Activated naive CD8-positive, alpha-beta T cell treated with anti-CD3 and anti-CD28 coated beads for 36 hours (primary cell): ENCODE measurements at regions not wholly inside any gene's neighbourhood (a gene's known extent, or its start where the extent isn't known, plus 50 kb on each side); places are given as distances from the start of the nearest gene placed in this dataset.
"Not testable (repeated sequence)": the region's sequence is repeated elsewhere in the genome, so short reads cannot be mapped to it uniquely, and the experiment has no call there.

Experiments used
- DNase-seq: peaks from one replicate; pipeline ENCODE4 v3.0.0; 2021
- H3K27ac Mint-ChIP-seq: one replicate; pipeline ENCODE4 v1.8.0; 2022; ENCODE audit warnings: mild to moderate bottlenecking, moderate library complexity, mixed read lengths
- H3K27me3 Mint-ChIP-seq: one replicate; pipeline ENCODE4 v1.8.0; 2022; ENCODE audit warnings: mild to moderate bottlenecking, mixed read lengths
- H3K36me3 Mint-ChIP-seq: one replicate; pipeline ENCODE4 v1.8.0; 2021; ENCODE audit warnings: mild to moderate bottlenecking, mixed read lengths
- H3K4me1 Mint-ChIP-seq: one replicate; pipeline ENCODE4 v1.8.0; 2021; ENCODE audit warnings: mixed read lengths
- H3K4me3 Mint-ChIP-seq: one replicate; pipeline ENCODE4 v1.8.0; 2022; ENCODE audit warnings: mild to moderate bottlenecking, moderate library complexity, mixed read lengths
- H3K9me3 Mint-ChIP-seq: one replicate; pipeline ENCODE4 v1.8.0; 2022; ENCODE audit warnings: mixed read lengths

GRCh38 chr3:70620367-70620766, 307.9 kb upstream of the MDFIC2 start:
- H3K4me3 Mint-ChIP-seq, result no peak overlapping the region
- DNase-seq, result no peak
- H3K27me3 Mint-ChIP-seq, result peaks cover 52% of the 10 kb centered on the region
- peaks cover 1% of the 10 kb centered on the region for H3K36me3 Mint-ChIP-seq
- H3K9me3 Mint-ChIP-seq, result peaks cover 3% of the 10 kb centered on the region
- H3K4me1 Mint-ChIP-seq, result peaks cover 7% of the 10 kb centered on the region
- H3K27ac Mint-ChIP-seq, result no peak overlapping the region

GRCh38 chr3:70618151-70618550, 305.7 kb upstream of the MDFIC2 start:
- Mint-ChIP-seq H3K9me3 (peaks cover 3% of the 10 kb centered on the region), H3K36me3 (peaks cover 1% of the 10 kb centered on the region), H3K27me3 (peaks cover 33% of the 10 kb centered on the region), H3K27ac (no peak overlapping the region), H3K4me1 (peaks cover 7% of the 10 kb centered on the region), H3K4me3 (no peak overlapping the region)
- DNase-seq, result no peak

DNA sequence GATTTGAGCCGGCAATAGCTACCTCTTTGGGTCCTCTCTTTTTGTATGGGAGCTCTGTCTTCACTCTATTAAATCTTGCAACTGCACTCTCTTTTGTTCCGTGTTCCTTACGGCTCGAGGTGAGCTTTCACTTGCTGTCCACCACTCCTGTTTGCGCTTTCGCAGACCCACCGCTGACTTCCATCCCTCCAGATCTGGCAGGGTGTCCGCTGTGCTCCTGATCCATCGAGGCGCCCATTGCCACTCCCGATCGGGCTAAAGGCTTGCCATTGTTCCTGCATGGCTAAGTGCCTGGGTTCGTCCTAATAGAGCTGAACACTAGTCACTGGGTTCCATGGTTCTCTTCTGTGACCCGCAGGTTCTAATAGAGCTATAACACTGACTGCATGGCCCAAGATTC, 304.9 kb upstream of the MDFIC2 start:
- H3K36me3 Mint-ChIP-seq, DNase-seq, H3K4me1 Mint-ChIP-seq, H3K27ac Mint-ChIP-seq, H3K9me3 Mint-ChIP-seq, H3K4me3 Mint-ChIP-seq: not testable (repeated sequence)
- H3K27me3 Mint-ChIP-seq, result peaks cover 32% of the 10 kb centered on the region

DNA sequence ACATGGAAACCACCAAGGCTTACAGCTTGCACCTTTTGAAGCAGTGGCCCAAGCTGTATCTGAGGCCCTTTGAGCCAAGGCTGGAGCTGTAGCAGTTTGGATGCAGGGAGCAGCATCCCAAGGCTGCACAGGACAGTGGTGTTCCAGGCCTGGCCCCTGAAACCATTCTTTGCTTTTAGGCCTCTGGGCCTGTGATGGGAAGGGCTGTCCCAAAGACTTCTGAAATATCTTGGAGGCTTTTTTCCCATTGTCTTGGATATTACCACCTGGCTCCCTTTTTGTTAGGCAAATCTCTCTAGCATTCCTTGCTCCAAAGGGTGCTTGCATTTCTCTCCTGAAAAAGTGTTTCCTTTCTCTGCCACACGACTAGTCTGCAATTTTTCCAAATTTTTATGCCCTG, 302.8 kb upstream of the MDFIC2 start:
- Mint-ChIP-seq H3K27ac (no peak overlapping the region), H3K36me3 (no peaks in the 10 kb centered on the region), H3K9me3 (no peaks in the 10 kb centered on the region), H3K4me3 (no peak overlapping the region), H3K4me1 (no peaks in the 10 kb centered on the region), H3K27me3 (peaks cover 16% of the 10 kb centered on the region)
- no peak for DNase-seq

- Mint-ChIP-seq H3K4me3 (no peak overlapping the region), H3K36me3 (no peaks in the 10 kb centered on the region), H3K27me3 (peaks cover 10% of the 10 kb centered on the region), H3K9me3 (no peaks in the 10 kb centered on the region), H3K4me1 (no peaks in the 10 kb centered on the region), H3K27ac (no peak overlapping the region)
- DNase-seq, result no peak
These were observed 301.7 kb upstream of the MDFIC2 start for GRCh38 chr3:70614111-70614510.

DNA sequence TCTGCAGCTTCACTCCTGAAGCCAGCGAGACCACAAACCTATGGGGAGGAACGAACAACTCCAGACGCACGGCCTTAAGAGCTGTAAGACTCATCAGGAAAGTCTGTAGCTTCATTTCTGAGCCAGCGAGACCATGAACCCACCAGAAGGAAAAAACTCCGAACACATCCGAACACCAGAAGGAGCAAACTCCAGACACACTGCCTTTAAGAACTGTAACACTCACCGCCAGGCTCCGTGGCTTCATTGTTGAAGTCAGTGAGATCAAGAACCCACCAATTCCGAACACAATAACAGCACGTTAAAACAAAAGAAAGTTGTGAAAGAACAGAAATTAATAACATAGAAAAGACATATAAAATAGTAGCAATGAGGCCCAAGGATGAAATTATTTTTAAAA, 300.5 kb upstream of the MDFIC2 start:
- DNase-seq, result no peak
- no peak overlapping the region for H3K4me3 Mint-ChIP-seq
- no peak overlapping the region for H3K27ac Mint-ChIP-seq
- H3K9me3 Mint-ChIP-seq, result no peaks in the 10 kb centered on the region
- H3K27me3 Mint-ChIP-seq, result peaks cover 7% of the 10 kb centered on the region
- no peaks in the 10 kb centered on the region for H3K36me3 Mint-ChIP-seq
- no peaks in the 10 kb centered on the region for H3K4me1 Mint-ChIP-seq

DNA sequence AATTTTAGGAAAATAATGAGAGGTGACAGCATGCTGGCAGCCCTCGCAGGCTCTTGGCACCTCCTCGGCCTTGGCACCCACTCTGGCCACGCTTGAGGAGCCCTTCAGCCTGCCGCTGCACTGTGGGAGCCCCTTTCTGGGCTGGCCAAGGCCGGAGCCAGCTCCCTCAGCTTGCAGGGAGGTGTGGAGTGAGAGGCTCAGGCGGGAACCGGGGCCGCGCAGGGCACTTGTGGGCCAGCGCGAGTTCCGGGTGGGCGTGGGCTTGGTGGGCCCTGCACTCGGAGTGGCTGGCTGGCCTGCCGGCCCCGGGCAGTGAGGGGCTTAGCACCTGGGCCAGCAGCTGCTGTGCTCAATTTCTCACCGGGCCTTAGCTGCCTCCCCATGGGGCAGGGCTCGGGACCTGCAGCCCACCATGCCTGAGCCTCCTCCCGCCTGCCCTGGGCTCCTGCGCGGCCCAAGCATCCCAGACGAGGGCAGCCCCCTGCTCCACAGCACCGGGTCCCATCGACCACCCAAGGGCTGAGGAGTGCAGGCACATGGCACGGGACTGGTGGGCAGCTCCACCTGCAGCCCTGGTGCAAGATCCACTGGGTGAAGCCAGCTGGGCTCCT, 299.3 kb upstream of the MDFIC2 start:
- H3K4me1 Mint-ChIP-seq, result not testable (repeated sequence)

DNA sequence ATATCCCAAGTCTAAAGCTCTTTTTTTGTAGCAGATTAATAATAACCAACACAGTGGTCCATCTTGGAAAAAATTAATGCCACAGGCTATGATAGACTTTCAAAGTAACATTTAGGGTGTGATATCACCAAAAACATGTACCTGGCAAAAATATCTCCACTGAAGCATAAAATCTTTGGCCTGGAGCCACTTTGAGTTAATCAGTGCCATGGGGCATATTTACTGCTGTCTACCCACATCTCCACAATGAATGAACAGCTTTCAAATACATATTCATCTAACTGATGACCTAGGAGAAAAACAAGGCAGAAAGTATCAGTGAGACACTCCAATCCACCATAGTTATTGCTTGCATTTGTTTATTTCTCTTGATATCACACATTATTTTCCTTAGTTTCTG, 296.0 kb upstream of the MDFIC2 start:
- Mint-ChIP-seq H3K36me3 (no peaks in the 10 kb centered on the region), H3K9me3 (no peaks in the 10 kb centered on the region), H3K4me1 (peaks cover 4% of the 10 kb centered on the region), H3K27me3 (peaks cover 25% of the 10 kb centered on the region), H3K4me3 (no peak overlapping the region), H3K27ac (no peak overlapping the region)
- no peak for DNase-seq

More for the DNA sequence above, 299.3 kb upstream of the MDFIC2 start:
- not testable (repeated sequence) for H3K9me3 Mint-ChIP-seq, DNase-seq, H3K27me3 Mint-ChIP-seq, H3K36me3 Mint-ChIP-seq, H3K4me3 Mint-ChIP-seq, H3K27ac Mint-ChIP-seq

DNA sequence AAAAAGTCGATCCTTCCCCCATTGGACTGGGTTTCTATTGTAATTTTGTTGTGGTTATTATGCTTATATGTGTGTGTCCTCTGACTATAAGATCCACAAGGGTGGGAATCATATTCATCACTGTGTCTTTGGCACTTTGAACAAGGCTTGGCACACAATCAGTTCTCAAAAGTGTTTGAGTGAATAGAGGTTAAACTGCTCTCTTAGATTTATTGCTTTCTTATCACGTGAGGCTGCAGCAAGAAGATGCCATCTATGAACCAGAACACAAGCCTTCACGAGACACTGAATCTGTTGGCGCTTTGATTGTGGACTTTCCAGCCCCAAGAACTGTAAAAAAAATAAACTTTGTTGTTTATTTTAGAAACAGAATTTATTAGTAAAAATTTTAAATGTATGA, 295.0 kb upstream of the MDFIC2 start:
- Mint-ChIP-seq H3K4me3 (no peak overlapping the region), H3K36me3 (no peaks in the 10 kb centered on the region), H3K4me1 (peaks cover 11% of the 10 kb centered on the region), H3K27me3 (peaks cover 27% of the 10 kb centered on the region), H3K27ac (no peak overlapping the region), H3K9me3 (no peaks in the 10 kb centered on the region)
- no peak for DNase-seq

DNA sequence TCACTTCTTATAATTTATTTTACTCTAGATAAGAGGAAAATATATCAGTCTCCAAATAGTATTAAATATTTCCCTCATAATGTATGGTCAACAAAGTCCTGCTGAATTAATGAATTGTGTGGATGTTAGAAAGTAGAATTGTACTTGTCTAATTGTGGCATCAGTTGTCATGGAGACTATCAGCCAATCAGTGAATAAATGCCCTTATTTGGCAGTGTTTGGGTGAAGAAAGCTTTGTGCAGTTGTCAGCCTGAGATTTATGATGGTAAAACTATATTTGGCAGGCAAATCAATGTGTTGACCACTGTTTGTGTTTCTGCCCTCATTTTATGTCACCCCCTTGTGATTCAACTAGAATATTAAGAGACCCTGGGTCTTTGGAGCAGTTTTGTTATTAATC, 293.6 kb upstream of the MDFIC2 start:
- H3K36me3 Mint-ChIP-seq, result no peaks in the 10 kb centered on the region
- H3K4me1 Mint-ChIP-seq, result peaks cover 11% of the 10 kb centered on the region
- no peaks in the 10 kb centered on the region for H3K9me3 Mint-ChIP-seq

DNA sequence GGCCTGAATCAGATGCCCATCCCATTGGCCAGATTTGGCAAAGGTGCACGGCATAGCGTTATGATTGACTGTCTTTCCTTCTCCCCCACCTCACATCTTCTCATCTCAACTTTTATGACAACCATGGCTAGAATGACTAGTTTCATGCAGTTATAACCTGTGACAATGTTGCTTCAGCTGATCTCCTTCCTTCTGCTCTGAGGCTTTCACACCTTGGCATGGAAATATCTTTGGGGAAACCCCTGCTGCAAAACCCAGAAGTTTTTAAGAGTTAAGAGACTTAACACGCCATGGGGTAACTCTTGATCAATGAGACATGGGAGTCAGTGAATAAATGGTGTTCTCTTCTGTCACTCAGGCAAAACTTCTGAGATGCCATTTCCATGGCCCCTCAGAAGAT, 290.7 kb upstream of the MDFIC2 start:
- Mint-ChIP-seq H3K36me3 (no peaks in the 10 kb centered on the region), H3K27me3 (peaks cover 35% of the 10 kb centered on the region), H3K4me1 (peaks cover 11% of the 10 kb centered on the region), H3K9me3 (no peaks in the 10 kb centered on the region), H3K4me3 (no peak overlapping the region), H3K27ac (peak overlapping the region; percentile 64)
- DNase-seq, result peak; percentile 44

More for the DNA sequence above, 293.6 kb upstream of the MDFIC2 start:
- Mint-ChIP-seq H3K27me3 (peaks cover 35% of the 10 kb centered on the region), H3K4me3 (no peak overlapping the region), H3K27ac (no peak overlapping the region)
- no peak for DNase-seq

DNA sequence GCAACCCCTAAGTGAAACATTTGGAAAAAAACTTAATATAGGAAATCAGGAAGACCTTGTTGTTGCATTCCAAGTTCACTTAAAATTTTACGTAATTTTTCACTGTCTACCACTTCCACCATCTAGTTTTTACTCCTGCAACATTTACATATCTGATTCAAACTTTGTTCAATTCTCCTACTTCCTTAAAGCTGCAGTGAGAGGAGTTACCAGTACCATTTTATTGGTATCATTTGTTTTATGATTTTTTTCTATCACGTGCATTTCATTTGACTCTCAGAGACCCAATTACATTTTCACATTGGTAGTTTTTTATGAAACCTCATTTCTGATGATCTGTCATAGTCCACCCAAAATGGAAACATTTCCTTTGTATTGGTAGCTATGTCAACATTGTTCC, 284.9 kb upstream of the MDFIC2 start:
- DNase-seq, result no peak
- Mint-ChIP-seq H3K27ac (no peak overlapping the region), H3K4me3 (no peak overlapping the region), H3K27me3 (peaks cover 22% of the 10 kb centered on the region), H3K36me3 (no peaks in the 10 kb centered on the region), H3K4me1 (peaks cover 2% of the 10 kb centered on the region), H3K9me3 (no peaks in the 10 kb centered on the region)

GRCh38 chr3:70583682-70584081, 271.2 kb upstream of the MDFIC2 start:
- no peak for DNase-seq
- Mint-ChIP-seq H3K36me3 (no peaks in the 10 kb centered on the region), H3K4me3 (no peak overlapping the region), H3K27me3 (peaks cover 18% of the 10 kb centered on the region), H3K9me3 (no peaks in the 10 kb centered on the region), H3K4me1 (no peaks in the 10 kb centered on the region), H3K27ac (no peak overlapping the region)

DNA sequence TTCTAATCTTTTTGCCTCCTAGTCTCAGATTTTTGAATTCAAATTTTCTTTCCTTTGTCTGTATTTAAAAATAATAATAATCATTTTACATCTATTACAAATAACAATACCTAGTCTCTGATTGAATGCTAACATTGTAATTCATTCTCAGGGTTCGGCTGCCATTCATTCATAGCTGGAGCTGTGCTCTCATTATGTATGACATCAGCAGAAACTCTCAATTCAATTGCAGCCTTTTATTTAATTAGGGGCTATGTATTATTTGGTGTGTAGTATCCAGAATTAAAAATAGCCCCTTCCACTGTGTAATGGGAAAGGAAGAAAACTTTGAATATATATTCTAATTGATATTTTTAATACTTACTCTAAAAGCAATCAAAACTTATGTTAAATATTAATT, 270.4 kb upstream of the MDFIC2 start:
- H3K4me1 Mint-ChIP-seq, result no peaks in the 10 kb centered on the region
- H3K27ac Mint-ChIP-seq, result no peak overlapping the region
- no peaks in the 10 kb centered on the region for H3K9me3 Mint-ChIP-seq
- H3K27me3 Mint-ChIP-seq, result peaks cover 24% of the 10 kb centered on the region
- no peak for DNase-seq
- H3K36me3 Mint-ChIP-seq, result no peaks in the 10 kb centered on the region
- no peak overlapping the region for H3K4me3 Mint-ChIP-seq

GRCh38 chr3:70580021-70580420, 267.6 kb upstream of the MDFIC2 start:
- no peak overlapping the region for H3K4me3 Mint-ChIP-seq
- H3K27ac Mint-ChIP-seq, result no peak overlapping the region
- H3K27me3 Mint-ChIP-seq, result peaks cover 26% of the 10 kb centered on the region
- DNase-seq, result no peak
- H3K4me1 Mint-ChIP-seq, result no peaks in the 10 kb centered on the region
- no peaks in the 10 kb centered on the region for H3K36me3 Mint-ChIP-seq
- no peaks in the 10 kb centered on the region for H3K9me3 Mint-ChIP-seq

- Mint-ChIP-seq H3K9me3 (peaks cover 5% of the 10 kb centered on the region), H3K27ac (no peak overlapping the region), H3K4me3 (no peak overlapping the region), H3K4me1 (peaks cover 2% of the 10 kb centered on the region), H3K27me3 (peaks cover 11% of the 10 kb centered on the region), H3K36me3 (peaks cover 3% of the 10 kb centered on the region)
- DNase-seq, result no peak
These were observed 259.3 kb upstream of the MDFIC2 start for GRCh38 chr3:70571696-70572095.
